Epithelial cell of prostate (primary cell): ENCODE measurements at regions not wholly inside any gene's neighbourhood (a gene's known extent, or its start where the extent isn't known, plus 50 kb on each side); places are given as distances from the start of the nearest gene placed in this dataset.
"Not testable (repeated sequence)": the region's sequence is repeated elsewhere in the genome, so short reads cannot be mapped to it uniquely, and the experiment has no call there.

Experiments
- DNase-seq: peaks from one replicate; pipeline ENCODE4 v3.0.0-alpha.2; 2011; ENCODE audit warnings: low read depth, low spot score
- H3K27ac ChIP-seq: fragments of 450-650 bp; 2 replicates; pipeline ENCODE4 v1.5.1; 2017; ENCODE audit warnings: mild to moderate bottlenecking

DNA sequence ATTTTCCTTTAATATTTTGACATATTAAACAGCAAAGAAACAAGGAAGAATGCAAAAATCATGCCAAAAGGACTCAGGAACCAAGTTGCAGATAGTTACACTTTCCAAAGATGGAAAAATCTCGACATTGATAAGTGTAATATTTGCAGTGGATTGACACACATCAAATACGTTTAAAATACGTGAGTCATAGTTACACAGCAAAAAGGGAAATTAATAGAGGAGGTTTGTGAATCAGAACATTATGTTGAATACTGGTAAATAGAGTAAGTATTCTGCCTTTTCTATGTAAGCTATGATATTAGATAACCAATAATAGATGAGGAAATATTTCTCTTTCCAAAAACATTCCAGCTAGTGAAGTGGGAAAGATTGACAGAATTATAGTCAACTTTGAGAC, 1761.3 kb upstream of the IGFBP7 start:
- no peak for DNase-seq
- no peak overlapping the region for H3K27ac ChIP-seq

DNA sequence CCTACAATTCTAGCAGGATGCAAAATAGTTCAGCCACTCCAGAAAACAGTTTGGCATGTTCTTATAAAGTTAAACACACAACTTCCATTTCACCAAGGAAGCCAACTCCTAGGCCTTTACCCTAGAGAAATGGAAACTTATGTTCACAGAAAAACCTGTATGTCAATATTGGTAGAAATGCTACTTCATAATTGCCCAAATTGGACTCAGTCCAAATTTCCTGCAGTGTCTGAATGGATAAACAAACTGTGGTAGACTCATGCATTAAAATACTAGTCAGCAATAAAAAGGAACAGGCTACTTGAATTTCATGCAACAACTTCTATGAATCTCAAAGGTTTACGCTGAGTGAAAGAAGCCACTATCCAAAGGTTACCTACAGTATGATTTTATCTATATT, 1738.8 kb upstream of the IGFBP7 start:
- no peak for DNase-seq
- H3K27ac ChIP-seq: no peak overlapping the region

DNA sequence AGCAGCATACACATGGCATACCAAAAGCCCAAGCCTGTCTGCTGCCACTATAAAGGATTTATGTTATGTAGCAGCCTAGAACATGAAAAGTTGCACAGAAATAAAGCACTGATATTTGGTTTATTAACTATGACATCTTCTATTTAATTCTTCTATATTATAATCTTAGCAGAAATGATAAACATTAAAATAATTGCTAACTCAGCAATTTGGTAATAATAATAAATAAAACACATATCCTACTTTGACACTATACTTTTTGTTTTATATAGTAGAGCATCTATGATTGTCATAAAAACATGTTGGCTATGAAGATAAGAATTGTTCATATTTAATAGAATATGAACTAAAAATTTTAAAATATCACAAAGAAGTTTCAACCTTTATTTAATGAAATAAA, 1733.3 kb upstream of the IGFBP7 start:
- no peak overlapping the region for H3K27ac ChIP-seq
- no peak for DNase-seq

DNA sequence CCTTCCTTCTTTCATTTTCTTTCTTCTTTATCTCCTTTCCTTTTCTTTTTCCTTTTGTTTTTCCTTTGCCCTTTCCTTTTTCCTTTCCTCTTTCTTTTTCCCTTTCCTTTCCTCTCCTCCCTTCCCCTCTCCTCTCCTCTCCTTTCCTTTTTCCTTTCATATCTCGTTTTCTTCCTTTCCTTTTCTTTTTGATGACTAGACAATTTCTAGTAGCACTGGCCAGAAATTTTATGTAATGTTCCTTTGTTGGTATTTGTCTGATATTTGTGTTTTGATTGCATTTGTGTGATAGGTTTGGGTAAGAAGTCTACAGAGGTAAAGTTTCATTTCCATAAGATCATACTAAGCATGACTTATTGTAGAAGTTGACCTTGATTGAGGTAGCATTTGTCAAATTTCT, 1722.9 kb upstream of the IGFBP7 start:
- no peak overlapping the region for H3K27ac ChIP-seq

DNA sequence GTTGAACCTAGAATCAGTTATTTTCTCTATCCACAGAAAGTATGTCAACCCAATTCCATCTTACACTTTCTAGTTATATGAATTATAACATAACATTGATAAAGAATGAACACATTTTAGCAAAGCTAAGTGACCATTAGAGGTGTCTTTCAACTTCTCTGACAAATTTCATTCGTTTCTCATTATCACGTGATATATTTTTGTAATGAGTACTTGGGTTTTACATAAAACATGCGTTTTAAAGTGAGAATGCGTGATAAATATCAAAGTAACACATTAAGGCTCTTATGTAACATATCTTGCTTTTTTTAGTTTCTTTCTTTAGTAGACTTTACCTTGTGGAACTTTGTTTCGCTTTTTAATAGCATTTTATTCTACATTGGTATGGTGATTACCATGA, 1715.1 kb upstream of the IGFBP7 start:
- no peak overlapping the region for H3K27ac ChIP-seq
- DNase-seq: no peak

More for the DNA sequence above, 1722.9 kb upstream of the IGFBP7 start:
- DNase-seq: no peak

DNA sequence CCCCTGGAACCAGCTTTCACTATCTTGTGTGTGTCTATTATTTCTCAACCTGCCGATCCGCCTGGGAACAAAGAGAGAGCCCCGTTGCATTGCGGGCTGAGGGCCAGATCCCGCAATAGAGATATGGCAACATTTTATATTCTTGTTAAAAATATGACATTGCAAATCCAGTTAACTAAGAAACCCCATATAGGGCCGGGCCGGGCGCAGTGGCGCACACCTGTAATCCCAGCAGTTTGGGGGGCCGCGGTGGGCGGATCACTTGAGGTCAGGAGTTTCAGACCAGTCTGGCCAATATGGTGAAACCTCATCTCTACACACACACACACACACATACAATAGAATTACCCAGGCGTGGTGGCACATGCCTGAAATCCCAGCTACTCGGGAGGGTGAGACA, 1708.4 kb upstream of the IGFBP7 start:
- not testable (repeated sequence) for DNase-seq, H3K27ac ChIP-seq

DNA sequence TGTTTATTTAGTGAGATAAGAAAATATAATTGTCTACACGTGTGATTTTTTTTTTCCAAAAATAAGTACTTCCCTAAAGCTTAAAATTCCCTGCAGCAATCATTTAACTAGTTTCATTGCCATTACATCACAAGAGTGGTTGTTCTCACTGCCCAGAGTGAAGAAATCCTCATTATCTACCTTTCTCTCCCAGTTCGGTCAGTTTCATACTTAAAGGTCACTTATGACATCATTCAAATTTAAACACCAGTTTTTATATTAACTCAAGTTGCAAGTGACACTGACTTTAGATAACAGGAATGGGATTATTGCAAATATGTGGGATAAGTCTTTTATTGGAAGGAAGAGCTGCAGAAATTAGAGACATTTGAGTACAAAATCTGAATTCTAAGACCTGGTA, 1699.8 kb upstream of the IGFBP7 start:
- H3K27ac ChIP-seq: no peak overlapping the region
- DNase-seq: no peak

DNA sequence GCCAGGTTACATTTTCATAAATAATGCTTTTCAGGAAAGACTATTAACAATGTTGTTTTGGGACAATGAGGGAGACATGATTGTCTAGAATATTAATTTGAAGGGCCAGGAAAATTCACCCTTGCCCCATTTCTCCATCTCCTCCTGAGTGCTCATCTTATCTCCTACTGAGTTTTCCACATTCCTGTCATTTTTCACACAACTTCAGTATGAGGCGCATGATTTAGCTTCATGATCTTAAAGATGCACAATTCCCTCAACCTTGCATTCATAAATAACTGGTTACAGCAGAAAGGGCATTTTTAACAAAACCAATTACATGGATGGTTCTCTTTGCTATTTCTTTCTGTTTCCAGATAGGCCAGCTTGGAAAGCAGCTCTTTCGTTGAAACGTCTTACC, 1699.2 kb upstream of the IGFBP7 start:
- DNase-seq: no peak
- no peak overlapping the region for H3K27ac ChIP-seq

DNA sequence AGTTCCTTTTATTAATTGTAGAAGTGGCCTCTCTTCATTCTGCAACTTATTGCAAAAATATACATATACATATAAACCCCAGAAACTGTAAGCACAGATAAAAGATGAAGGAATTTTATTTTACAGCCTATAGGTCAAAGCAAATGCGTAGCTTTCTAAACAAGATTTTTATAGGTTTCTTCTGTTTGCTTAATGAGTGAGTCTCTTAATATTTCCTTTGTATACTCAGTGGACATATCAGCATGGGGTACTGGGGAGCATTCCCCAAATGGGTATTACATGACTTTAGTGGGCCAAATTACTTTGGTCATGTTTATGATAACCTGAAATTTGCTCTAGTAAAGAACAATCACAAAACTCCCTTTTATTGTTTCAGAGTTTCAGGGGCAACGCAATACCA, 1698.6 kb upstream of the IGFBP7 start:
- no peak overlapping the region for H3K27ac ChIP-seq
- no peak for DNase-seq

DNA sequence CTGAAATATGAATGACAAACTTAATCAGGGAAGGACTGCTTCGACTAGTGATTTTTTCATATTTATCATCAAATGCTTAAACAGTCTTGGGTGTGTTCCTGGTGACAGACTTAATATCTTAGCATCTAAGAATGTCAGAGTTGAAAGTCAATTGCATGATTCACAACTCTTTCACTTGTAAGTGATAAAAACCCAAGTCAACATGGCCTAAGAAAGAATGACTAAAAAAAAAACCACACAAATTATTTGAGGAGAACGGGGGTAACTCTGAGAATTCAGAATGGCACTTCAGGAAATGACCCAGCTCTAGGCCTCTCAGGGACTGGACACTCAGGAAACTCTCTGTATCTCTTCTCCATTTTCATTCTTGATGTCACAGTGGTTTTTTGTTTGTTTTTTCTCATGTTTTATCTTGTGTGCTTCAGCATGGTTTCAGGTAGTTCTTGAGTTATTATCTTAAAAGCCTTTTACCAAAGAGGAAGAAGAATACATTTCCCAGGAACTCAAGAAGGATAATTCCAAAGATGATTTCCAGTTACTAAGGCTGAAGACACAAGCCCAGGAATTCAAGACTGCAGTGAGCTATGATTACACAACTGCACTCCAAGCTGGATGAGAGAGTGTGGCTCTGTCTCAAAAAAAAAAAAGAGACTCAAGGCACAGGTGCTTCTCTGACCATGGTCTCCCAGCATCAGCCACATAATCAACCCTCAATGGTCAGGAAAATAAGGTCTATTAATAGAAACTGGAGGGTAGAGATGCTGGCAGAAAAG, 1697.8 kb upstream of the IGFBP7 start:
- DNase-seq: no peak
- no peak overlapping the region for H3K27ac ChIP-seq

DNA sequence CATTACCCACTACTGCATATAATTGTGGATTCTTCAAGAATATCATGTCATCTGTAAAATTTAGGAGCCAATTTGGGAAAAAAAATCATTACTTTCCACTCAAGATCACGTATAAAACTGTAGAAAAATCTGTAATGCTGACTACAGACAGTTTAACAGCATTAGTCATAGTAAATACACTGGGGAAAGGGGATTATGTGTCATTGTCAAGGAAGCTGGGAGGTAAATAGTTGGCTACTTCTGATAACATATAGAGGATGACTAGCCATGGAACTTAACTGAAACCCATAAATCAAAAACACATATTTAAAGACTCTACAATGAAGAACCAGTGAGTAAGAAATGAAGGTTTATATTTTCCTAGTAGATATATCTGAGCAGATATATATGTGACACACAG, 1666.4 kb upstream of the IGFBP7 start:
- no peak for DNase-seq
- H3K27ac ChIP-seq: no peak overlapping the region

DNA sequence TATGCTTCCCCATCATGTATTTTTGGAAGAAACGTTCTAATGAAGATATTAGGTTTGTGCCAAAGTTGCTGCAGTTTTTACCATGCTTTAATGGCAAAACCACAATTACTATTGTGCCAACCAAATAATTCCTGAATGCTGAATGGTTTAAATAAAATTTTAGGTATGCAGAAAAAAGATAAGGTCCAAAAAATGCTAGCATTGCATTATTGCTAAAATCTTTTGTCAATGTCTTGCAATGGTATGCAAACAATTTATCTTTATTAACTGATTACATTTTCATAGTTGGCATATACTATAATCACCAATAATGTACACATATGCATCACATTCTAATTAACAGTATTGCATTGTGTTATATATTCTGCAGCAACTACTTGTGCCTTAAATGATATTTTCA, 1657.4 kb upstream of the IGFBP7 start:
- no peak for DNase-seq

DNA sequence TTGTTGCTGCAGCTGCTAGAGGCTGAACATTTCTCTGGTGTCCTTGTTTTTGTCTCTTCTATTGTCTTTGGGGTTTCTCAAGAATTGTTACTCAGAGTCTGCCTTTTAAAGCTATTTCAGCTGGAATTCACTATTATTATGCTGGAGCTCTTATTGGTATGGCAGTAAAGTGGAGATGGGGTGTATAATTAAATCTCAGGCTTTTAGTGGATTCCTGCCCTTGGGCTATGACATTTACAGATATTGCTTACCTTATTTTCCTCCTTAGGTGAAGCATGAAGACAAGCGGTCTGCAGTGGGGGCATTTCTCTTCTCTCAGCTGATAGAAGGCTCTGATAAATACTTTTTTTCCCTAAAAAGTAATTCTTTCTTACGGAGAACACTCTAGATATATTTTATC, 1656.6 kb upstream of the IGFBP7 start:
- H3K27ac ChIP-seq: no peak overlapping the region
- no peak for DNase-seq

More for the DNA sequence above, 1657.4 kb upstream of the IGFBP7 start:
- no peak overlapping the region for H3K27ac ChIP-seq

DNA sequence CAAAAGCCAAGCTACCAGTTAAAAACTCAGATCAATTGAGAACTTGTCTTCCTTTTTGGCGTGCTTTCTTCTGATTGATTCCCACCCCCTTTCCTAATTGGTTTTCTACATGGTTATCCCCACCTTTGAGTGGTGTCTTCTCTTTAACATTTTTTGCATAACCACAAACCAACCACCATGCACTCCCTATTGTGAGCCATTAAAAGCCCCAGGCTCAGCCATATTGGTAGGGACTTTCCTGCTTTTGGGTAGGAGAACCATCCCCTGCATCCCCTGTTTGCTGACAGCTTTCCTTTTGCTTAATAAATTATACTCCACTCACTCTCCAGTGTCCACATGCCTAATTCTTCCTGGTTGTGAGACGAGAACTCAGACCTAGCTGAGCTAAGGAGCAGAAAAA, 1651.4 kb upstream of the IGFBP7 start:
- no peak overlapping the region for H3K27ac ChIP-seq
- no peak for DNase-seq

DNA sequence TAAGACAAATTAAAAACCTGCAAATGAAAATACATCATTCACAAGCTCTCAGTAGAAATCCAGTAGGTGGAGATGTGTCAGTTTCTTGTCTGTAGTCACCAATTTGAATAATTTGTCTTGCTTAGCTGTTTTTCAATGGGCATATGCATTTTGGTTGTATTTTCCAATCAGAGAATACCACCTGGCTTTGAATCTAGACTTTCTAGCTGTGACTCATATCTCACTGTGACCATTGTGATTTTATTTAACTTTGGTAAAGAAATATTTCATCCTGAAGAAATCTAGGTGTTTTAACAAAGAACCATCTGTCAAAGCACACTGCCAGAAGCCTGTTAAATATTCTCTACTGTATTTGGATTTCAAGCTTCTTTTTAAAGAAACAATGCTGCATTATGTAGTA, 1650.6 kb upstream of the IGFBP7 start:
- no peak overlapping the region for H3K27ac ChIP-seq
- DNase-seq: no peak

DNA sequence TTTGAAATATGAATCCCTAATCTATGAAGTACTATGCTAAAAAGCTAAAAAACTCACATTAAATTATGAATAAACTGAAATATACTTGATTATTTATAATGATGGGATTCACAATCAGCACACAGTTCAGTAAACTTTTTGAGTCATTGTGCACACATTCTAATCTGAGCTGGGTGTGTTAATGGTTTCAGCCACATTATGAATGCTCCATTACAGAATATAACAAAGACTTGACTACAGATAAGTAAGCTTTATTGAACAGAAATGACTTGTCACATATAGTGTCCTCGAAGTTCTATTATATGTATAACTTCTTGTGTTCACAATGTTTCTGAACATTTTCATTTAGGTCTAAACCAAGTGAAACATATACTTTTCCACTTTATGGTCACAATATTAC, 1649.9 kb upstream of the IGFBP7 start:
- DNase-seq: no peak
- H3K27ac ChIP-seq: no peak overlapping the region

DNA sequence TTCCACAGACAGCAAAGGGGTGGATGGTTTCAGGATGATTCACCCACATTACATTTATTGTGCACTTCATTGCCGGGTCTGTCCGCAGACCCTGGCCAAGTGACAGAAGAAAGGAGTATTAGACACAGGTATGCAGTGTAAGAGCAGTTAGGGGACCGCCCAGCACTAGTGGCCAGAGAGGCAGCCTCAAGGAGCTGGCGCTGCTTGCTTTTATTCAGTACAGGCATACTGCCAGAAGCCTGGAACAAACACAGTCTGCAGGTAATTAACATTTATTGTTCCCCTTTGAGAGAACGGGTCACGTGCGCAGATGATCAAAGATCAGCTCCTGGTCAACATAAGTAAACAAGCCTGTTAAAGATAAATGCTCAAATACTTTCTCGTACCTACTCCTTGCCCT, 1639.0 kb upstream of the IGFBP7 start:
- DNase-seq: no peak
- H3K27ac ChIP-seq: no peak overlapping the region

DNA sequence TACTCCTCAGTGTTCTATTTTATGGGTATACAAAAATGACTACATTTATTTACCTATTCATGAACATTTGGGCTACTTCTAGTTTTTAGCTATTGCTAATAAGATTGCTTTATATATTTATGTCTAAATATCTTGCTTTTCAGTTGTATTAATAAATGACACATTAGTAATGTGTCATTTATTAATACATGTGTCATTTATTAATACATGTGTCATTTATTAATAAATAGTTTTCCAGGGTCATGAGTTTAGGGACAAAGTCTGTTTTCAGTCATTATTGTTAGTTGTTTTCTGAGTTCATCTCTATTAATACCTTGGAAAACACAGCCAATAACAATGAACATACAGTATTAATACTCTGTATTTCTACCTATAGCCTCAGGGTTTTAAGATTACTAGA, 1630.7 kb upstream of the IGFBP7 start:
- DNase-seq: no peak

DNA sequence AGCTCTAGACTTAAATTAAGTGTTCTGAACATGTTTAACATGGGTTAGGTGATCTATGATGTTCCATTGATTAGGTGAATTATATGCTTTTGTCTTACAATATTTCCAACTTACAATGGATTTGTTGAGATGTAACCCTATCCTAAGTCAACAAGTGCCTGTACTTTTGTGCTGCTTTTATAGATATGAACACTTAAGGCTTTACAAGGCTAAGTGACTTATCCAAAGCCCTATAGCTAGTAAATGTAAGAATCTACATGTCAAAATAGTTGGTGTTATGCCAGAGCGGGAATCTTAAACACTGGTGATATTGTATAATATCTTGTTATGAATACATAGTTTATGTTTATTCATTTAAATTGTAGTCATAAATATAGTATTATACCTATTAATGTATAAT, 1629.1 kb upstream of the IGFBP7 start:
- no peak for DNase-seq
- no peak overlapping the region for H3K27ac ChIP-seq

More for the DNA sequence above, 1630.7 kb upstream of the IGFBP7 start:
- H3K27ac ChIP-seq: no peak overlapping the region

DNA sequence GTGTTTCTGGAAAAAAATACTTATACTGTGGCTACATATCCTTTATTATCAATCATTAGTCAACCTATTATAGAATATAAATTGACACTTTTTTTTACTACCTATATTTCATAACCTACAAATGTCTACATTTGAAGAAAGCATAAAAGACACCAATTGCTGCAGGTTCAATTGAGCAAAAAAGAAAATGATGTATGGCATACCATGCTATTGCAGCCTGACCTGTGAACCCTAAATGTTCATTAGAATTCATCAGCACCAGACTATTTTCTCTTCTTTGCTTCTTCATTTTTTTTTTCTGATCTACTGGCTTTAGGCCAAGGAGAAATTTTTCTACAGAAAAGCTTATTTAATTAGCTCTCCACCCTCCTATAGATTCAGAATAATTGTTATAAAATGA, 1628.2 kb upstream of the IGFBP7 start:
- no peak overlapping the region for H3K27ac ChIP-seq
- no peak for DNase-seq

DNA sequence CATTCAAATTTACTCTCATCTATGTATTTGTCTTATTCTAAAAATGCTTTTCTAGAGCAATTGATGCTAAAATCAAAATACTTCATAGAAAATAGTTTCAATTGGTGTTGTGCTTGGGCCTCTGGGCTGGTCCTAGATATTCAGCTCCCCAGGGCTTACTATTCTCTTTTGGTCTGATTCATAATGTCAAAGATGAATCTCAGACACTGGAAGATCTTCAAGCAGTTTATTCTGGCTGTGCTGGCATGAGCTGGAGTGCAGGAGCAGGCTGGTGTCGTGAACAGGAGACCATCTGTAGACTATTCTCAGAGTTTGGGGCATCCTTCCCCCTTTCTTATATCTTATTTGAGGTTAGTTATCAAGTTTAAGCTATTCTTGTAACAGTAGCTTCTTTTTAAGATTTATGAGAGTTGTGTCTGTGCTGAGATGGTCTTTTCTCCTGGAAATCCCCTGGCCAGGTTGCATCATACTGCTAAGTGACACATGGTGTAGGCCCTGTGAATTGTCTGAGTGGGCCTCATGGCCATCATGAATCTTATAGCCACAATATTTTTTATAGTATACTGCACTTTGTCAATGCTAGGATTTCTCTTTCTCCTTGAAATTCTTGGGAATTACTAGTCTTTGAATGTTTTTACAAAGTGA, 1624.0 kb upstream of the IGFBP7 start:
- DNase-seq: no peak
- no peak overlapping the region for H3K27ac ChIP-seq

DNA sequence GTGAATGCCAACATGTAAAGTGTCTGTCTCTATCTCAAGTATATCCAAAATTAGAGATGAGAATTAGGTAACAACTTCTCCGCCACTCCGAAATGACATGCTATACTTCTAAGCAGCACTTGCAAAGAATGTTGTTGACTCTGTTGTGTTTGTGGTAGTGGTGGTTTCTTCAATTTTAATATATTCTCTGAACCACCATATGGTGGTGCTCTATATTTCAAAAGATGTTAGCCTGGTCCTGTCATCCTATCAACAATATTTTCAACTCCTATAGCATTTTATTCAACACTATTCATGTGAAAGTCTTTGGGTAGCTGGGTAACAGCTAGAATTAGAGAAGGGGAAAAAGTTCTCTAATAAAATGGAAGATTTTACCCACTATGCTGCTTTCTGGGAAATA, 1622.8 kb upstream of the IGFBP7 start:
- no peak overlapping the region for H3K27ac ChIP-seq
- no peak for DNase-seq
